ENCODE measurements at regions not wholly inside any gene's neighbourhood (a gene's known extent, or its start where the extent isn't known, plus 50 kb on each side); places are given as distances from the start of the nearest gene placed in this dataset.

GRCh38 chr1:87220993-87221392 is 107.7 kb upstream of the LMO4 start:
- no peak for TF ChIP-seq CTCF (IDR thresholded peaks at IDR 0.05; ENCODE audit: low read depth, low read length)
- no peak for DNase-seq (ENCODE audit: extremely low read depth, low read depth)

- DNase-seq (ENCODE audit: extremely low read depth, low read depth), result peak; percentile 74
These were observed 104.5 kb upstream of the LMO4 start for GRCh38 chr1:87224201-87224600.

GRCh38 chr1:87225171-87225570 is 103.5 kb upstream of the LMO4 start:
- no peak for TF ChIP-seq CTCF (IDR thresholded peaks at IDR 0.05; ENCODE audit: low read depth, low read length)
- DNase-seq (ENCODE audit: extremely low read depth, low read depth), result no peak

More at GRCh38 chr1:87224201-87224600, 104.5 kb upstream of the LMO4 start:
- TF ChIP-seq CTCF (IDR thresholded peaks at IDR 0.05; ENCODE audit: low read depth, low read length), result no peak

GRCh38 chr1:87226341-87226760 is 102.3 kb upstream of the LMO4 start:
- peak; percentile 86 for DNase-seq (ENCODE audit: extremely low read depth, low read depth)
- no peak for TF ChIP-seq CTCF (IDR thresholded peaks at IDR 0.05; ENCODE audit: low read depth, low read length)

GRCh38 chr1:87227651-87228050 is 101.0 kb upstream of the LMO4 start:
- DNase-seq (ENCODE audit: extremely low read depth, low read depth), result no peak
- no peak for TF ChIP-seq CTCF (IDR thresholded peaks at IDR 0.05; ENCODE audit: low read depth, low read length)

GRCh38 chr1:87230501-87230900 is 98.2 kb upstream of the LMO4 start:
- DNase-seq (ENCODE audit: extremely low read depth, low read depth), result no peak
- no peak for TF ChIP-seq CTCF (IDR thresholded peaks at IDR 0.05; ENCODE audit: low read depth, low read length)

- DNase-seq (ENCODE audit: extremely low read depth, low read depth), result no peak
- TF ChIP-seq CTCF (IDR thresholded peaks at IDR 0.05; ENCODE audit: low read depth, low read length), result no peak
These were observed 96.8 kb upstream of the LMO4 start for GRCh38 chr1:87231703-87232367.
